A673 (cell line): ENCODE measurements at regions not wholly inside any gene's neighbourhood (a gene's known extent, or its start where the extent isn't known, plus 50 kb on each side); places are given as distances from the start of the nearest gene placed in this dataset.
A peak's percentile ranks its signal among the peaks of the same experiment; 100 is the strongest.

Experiments used
- BruUV-seq: library from RNA; stranded (reverse); fragments of 400-500 nt; replicated peaks from 2 replicates; lab custom pipeline; 2021; lab: Mats Ljungman, UMichigan
- CTCF ChIA-PET: fragments of 300-600 bp; sonication (Branson Sonifier 250); formaldehyde crosslinking; loops from one replicate; lab custom pipeline; 2022; ENCODE audit warnings: antibody characterized with exemption; lab: Charles Lee
- POLR2A ChIA-PET: fragments of 300-600 bp; sonication (Branson Sonifier 250); formaldehyde crosslinking; loops from one replicate; lab custom pipeline; 2022; ENCODE audit warnings: antibody characterized with exemption; ENCODE audit not compliant: low non-redundant PET; lab: Charles Lee
- DNase-seq: peaks from one replicate; pipeline ENCODE4 v3.0.0-alpha.2; 2015; ENCODE audit warnings: low spot score
- H3K27ac ChIP-seq: fragments of 200-600 bp; sonication (generic); 2 replicates; pipeline ENCODE4 v1.5.1; 2016; ENCODE audit warnings: mixed run types, low read depth, mild to moderate bottlenecking, mixed read lengths, antibody characterized with exemption, low read length; ENCODE audit not compliant: poor library complexity, severe bottlenecking
- H3K27me3 ChIP-seq: fragments of 200-600 bp; sonication (generic); replicated peaks from 2 replicates; pipeline ENCODE4 v1.6.1; 2017; ENCODE audit warnings: mixed run types, low read depth, mild to moderate bottlenecking, mixed read lengths, antibody characterized with exemption, low read length; ENCODE audit not compliant: insufficient read depth, poor library complexity
- H3K36me3 ChIP-seq: fragments of 200-600 bp; sonication (generic); 2 replicates; pipeline ENCODE4 v1.6.1; 2016; ENCODE audit warnings: mixed run types, mild to moderate bottlenecking, mixed read lengths, antibody characterized with exemption, low read length; ENCODE audit not compliant: insufficient read depth, poor library complexity, severe bottlenecking
- H3K4me1 ChIP-seq: fragments of 200-600 bp; sonication (generic); 2 replicates; pipeline ENCODE4 v1.6.1; 2017; ENCODE audit warnings: mixed run types, mild to moderate bottlenecking, mixed read lengths, antibody characterized with exemption, low read length; ENCODE audit not compliant: insufficient read depth, poor library complexity, severe bottlenecking
- H3K4me3 ChIP-seq: fragments of 200-600 bp; sonication (generic); 2 replicates; pipeline ENCODE4 v1.5.1; 2016; ENCODE audit warnings: low read depth, mixed run types, mild to moderate bottlenecking, mixed read lengths, low read length; ENCODE audit not compliant: poor library complexity, severe bottlenecking
- H3K9me3 ChIP-seq: fragments of 200-600 bp; sonication (generic); 2 replicates; pipeline ENCODE4 v1.6.1; 2016; ENCODE audit warnings: mixed run types, low read depth, mild to moderate bottlenecking, mixed read lengths, antibody characterized with exemption, low read length; ENCODE audit not compliant: poor library complexity, severe bottlenecking
- EZH2 ChIP-seq: fragments of 200-600 bp; sonication (generic); IDR thresholded peaks from 2 replicates; pipeline ENCODE4 v1.6.1; 2017; ENCODE audit warnings: borderline replicate concordance, low read depth, mild to moderate bottlenecking, mixed read lengths, antibody characterized with exemption, low read length; ENCODE audit not compliant: poor library complexity, severe bottlenecking
- intact Hi-C: fragments of 100-400 bp; cut with micrococcal nuclease; formaldehyde crosslinking; loops from one replicate; pipeline ENCODE4 v1.10.0; 2022; ENCODE audit not compliant: unreplicated experiment
- TF ChIP-seq, protein P1 (sequence below): fragments of 300-800, 200-600 bp; sonication (generic); conservative IDR thresholded peaks from 2 replicates; pipeline ENCODE4 v1.5.1; 2017; ENCODE audit warnings: low read depth, mild to moderate bottlenecking, antibody characterized with exemption, low read length, moderate library complexity, mixed read lengths

DNA sequence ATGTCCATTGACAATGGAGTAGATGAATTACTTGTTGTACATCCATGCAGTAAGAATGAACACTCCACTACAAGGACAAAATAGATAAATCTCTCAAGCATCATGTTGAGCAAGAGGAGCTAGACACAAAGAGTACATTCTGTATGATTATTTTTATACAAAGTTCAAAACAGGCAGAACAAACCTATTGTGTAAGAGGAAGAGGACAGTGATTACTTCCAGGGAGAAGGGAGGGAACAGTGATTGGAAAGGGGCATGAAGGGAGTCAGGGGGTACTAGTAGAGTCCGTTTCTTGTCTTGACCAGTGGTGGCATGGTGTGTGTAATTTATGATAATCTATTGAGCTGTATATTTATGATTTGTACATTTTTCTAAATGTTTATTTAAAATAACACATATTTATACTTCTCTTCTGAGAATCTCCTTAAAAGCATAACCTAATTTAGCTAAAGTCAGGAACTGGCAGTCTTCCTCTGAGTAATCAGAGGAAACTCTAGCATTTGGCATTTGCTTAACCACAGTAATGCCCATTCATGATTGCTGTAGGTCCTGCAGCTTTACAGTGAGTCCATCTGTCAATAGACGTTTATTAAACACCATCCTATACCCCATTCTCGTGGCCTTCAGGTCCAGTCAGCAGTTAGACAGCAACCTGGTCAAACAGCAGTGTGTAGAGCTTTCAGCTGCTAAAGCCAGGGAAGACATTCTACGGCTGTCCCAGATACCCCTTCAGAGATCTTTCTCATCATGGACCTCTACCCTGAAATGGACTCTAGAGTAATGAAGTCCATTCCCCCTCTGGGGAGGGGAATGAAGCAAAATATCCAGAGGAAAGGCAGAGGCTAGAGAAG lies 114.1 kb upstream of the GALNT2 start:
- ChIA-PET POLR2A (no interaction called here), CTCF (no interaction called here)
- no TSS peak for BruUV-seq
- Histone ChIP-seq H3K27ac (no peak overlapping the region), H3K36me3 (no peaks in the 10 kb centered on the region), H3K4me1 (peaks cover 19% of the 10 kb centered on the region), H3K4me3 (no peak overlapping the region), H3K27me3 (no peaks in the 10 kb centered on the region), H3K9me3 (no peaks in the 10 kb centered on the region)
- TF ChIP-seq, protein P1, sequence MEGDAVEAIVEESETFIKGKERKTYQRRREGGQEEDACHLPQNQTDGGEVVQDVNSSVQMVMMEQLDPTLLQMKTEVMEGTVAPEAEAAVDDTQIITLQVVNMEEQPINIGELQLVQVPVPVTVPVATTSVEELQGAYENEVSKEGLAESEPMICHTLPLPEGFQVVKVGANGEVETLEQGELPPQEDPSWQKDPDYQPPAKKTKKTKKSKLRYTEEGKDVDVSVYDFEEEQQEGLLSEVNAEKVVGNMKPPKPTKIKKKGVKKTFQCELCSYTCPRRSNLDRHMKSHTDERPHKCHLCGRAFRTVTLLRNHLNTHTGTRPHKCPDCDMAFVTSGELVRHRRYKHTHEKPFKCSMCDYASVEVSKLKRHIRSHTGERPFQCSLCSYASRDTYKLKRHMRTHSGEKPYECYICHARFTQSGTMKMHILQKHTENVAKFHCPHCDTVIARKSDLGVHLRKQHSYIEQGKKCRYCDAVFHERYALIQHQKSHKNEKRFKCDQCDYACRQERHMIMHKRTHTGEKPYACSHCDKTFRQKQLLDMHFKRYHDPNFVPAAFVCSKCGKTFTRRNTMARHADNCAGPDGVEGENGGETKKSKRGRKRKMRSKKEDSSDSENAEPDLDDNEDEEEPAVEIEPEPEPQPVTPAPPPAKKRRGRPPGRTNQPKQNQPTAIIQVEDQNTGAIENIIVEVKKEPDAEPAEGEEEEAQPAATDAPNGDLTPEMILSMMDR = no peak
- no peak for TF ChIP-seq EZH2
- DNase-seq = no peak
- intact Hi-C loops = no loop called here

DNA sequence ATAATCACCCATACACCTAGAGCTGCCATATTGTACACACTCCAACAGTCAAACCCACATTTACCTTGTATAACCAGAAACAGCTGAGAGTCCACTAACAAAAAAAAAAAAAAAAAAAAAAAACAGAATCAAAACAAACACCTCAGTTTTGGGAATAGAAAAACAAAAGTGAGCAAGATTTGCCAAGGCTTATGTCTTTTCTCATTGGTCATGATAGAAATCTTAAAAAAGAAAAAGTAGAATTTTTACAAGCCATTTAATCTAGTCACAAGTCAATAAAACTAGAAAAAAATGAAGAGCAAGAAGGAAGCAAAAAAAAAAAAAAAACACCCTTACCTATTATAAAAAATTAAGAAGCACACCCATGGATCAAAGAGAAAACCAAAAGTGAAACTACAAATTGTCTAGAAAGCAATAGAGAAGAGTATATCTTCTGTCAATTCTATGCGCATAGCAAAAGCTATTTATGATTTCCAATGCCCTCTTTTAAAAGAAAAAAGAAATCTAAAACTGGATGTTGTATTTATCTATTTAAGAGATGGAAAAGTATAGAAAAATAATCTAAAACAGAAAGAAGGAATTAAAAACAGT lies 113.2 kb upstream of the GALNT2 start:
- Histone ChIP-seq H3K27ac (no peak overlapping the region), H3K9me3 (no peaks in the 10 kb centered on the region), H3K27me3 (no peaks in the 10 kb centered on the region), H3K4me1 (peaks cover 19% of the 10 kb centered on the region), H3K36me3 (no peaks in the 10 kb centered on the region), H3K4me3 (no peak overlapping the region)
- peak; percentile 14 for DNase-seq
- TF ChIP-seq, protein P1 = no peak
- TF ChIP-seq EZH2 = no peak
- intact Hi-C loops = no loop called here
- BruUV-seq = no TSS peak
- CTCF ChIA-PET = interaction anchor here (0.8 kb wide), 1 partner anchor 261 kb away, joined by 4 read pairs; no protein-coding TSS in a partner anchor
- POLR2A ChIA-PET = no interaction called here

- no peak overlapping the region for H3K4me3 ChIP-seq
- no peak for TF ChIP-seq EZH2
- TF ChIP-seq, protein P1 = no peak
- no peaks in the 10 kb centered on the region for H3K27me3 ChIP-seq
- H3K9me3 ChIP-seq = peaks cover 6% of the 10 kb centered on the region
- no peak overlapping the region for H3K27ac ChIP-seq
- intact Hi-C loops = no loop called here
- ChIA-PET CTCF (no interaction called here), POLR2A (no interaction called here)
- no peak for DNase-seq
- no peaks in the 10 kb centered on the region for H3K4me1 ChIP-seq
- no peaks in the 10 kb centered on the region for H3K36me3 ChIP-seq
- no TSS peak for BruUV-seq
Observed at GRCh38 chr1:229964281-229964680, 102.8 kb upstream of the GALNT2 start.
